SK-N-SH (cell line): ENCODE measurements at regions not wholly inside any gene's neighbourhood (a gene's known extent, or its start where the extent isn't known, plus 50 kb on each side); places are given as distances from the start of the nearest gene placed in this dataset.

Experiments
- CTCF ChIA-PET: fragments of 300-600, 350-600 bp; formaldehyde crosslinking; extraction: SDS; loops from one replicate; lab custom pipeline; 2021; lab: Yijun Ruan, JAX
- POLR2A ChIA-PET: fragments of 350-600 bp; sonication (Branson Sonifier 250); formaldehyde crosslinking; extraction: SDS; loops from one replicate; lab custom pipeline; 2020; ENCODE audit warnings: antibody characterized with exemption, inconsistent platforms; lab: Yijun Ruan, JAX
- DNase-seq: peaks from one replicate; pipeline ENCODE4 v3.0.0; 2012
- H2AFZ ChIP-seq: fragments of 200-600 bp; sonication (generic); 2 replicates; pipeline ENCODE4 v1.8.1; 2016; ENCODE audit warnings: antibody characterized with exemption, mild to moderate bottlenecking, low read depth
- H3F3A ChIP-seq: fragments of 200-600 bp; sonication (generic); replicated peaks from 2 replicates; pipeline ENCODE3; 2016; ENCODE audit warnings: antibody characterized with exemption, mild to moderate bottlenecking; ENCODE audit not compliant: insufficient read depth
- H3K27ac ChIP-seq, 2 experiments: fragments of 200-500 bp in 1 of 2; fragments of 200-600 bp in 1 of 2; sonication (Bioruptor generic) in 1 of 2; sonication (generic), shearing (Covaris generic) in 1 of 2; 2 replicates each; pipeline versions ENCODE4 v1.5.1 to v1.6.1; 2014 to 2016; ENCODE audit warnings: low read depth in 2 of 2, inconsistent platforms in 1 of 2, low read length in 1 of 2, mild to moderate bottlenecking in 1 of 2, mixed read lengths in 1 of 2
- H3K27me3 ChIP-seq: fragments of 200-600 bp; sonication (generic), shearing (Covaris generic); 2 replicates; pipeline ENCODE4 v1.6.1; 2016; ENCODE audit warnings: mixed run types; ENCODE audit not compliant: insufficient read depth
- H3K36me3 ChIP-seq, 2 experiments: fragments of 200-500 bp in 1 of 2; fragments of 200-600 bp in 1 of 2; sonication (Bioruptor generic) in 1 of 2; sonication (generic) in 1 of 2; replicated peaks in 1 of 2; 2 replicates each; pipeline versions ENCODE3 to v1.5.1; 2014 to 2016; ENCODE audit warnings: low read length in 1 of 2, mild to moderate bottlenecking in 1 of 2; ENCODE audit not compliant: insufficient read depth in 2 of 2, control insufficient read depth in 1 of 2
- H3K4me1 ChIP-seq, 2 experiments: fragments of 200-500 bp in 1 of 2; fragments of 200-600 bp in 1 of 2; sonication (Bioruptor generic) in 1 of 2; sonication (generic), shearing (Covaris generic) in 1 of 2; 2 replicates each; pipeline versions ENCODE4 v1.5.1 to v1.6.1; 2014 to 2016; ENCODE audit warnings: low read depth in 1 of 2, low read length in 1 of 2, mixed run types in 1 of 2; ENCODE audit not compliant: insufficient read depth in 2 of 2, control insufficient read depth in 1 of 2
- H3K4me2 ChIP-seq: fragments of 200-600 bp; sonication (generic), shearing (Covaris generic); 2 replicates; pipeline ENCODE4 v1.6.1; 2017; ENCODE audit warnings: mixed run types
- H3K4me3 ChIP-seq, 2 experiments: fragments of 200-500 bp in 1 of 2; fragments of 200-600 bp in 1 of 2; sonication (Bioruptor generic) in 1 of 2; sonication (generic), shearing (Covaris generic) in 1 of 2; 2 replicates each; pipeline versions ENCODE4 v1.5.1 to v1.8.1; 2014 to 2016; ENCODE audit warnings: low read depth in 2 of 2, inconsistent platforms in 1 of 2, low read length in 1 of 2, mild to moderate bottlenecking in 1 of 2, mixed read lengths in 1 of 2, moderate library complexity in 1 of 2
- H3K79me2 ChIP-seq: fragments of 200-600 bp; sonication (generic); 2 replicates; pipeline ENCODE4 v1.8.1; 2017; ENCODE audit warnings: mild to moderate bottlenecking; ENCODE audit not compliant: insufficient read depth
- H3K9ac ChIP-seq: fragments of 200-600 bp; sonication (generic); 2 replicates; pipeline ENCODE4 v1.6.1; 2017; ENCODE audit warnings: mixed run types
- H3K9me2 ChIP-seq: fragments of 200-600 bp; sonication (generic); 2 replicates; pipeline ENCODE4 v1.6.1; 2017; ENCODE audit warnings: mixed run types
- H3K9me3 ChIP-seq: fragments of 200-600 bp; sonication (generic); 2 replicates; pipeline ENCODE4 v1.6.1; 2017; ENCODE audit warnings: mixed run types, mild to moderate bottlenecking, moderate library complexity
- H4K20me1 ChIP-seq: fragments of 200-600 bp; sonication (generic); 2 replicates; pipeline ENCODE4 v1.6.1; 2017; ENCODE audit warnings: mild to moderate bottlenecking, mixed run types; ENCODE audit not compliant: insufficient read depth
- CHD2 ChIP-seq: fragments of 150-350 bp; IDR thresholded peaks from 2 replicates; pipeline ENCODE4 v1.6.1; 2018; ENCODE audit warnings: low read length; ENCODE audit not compliant: partially characterized antibody
- ELF1 ChIP-seq: IDR thresholded peaks from 2 replicates; pipeline ENCODE4 v1.4.0; 2012
- EP300 ChIP-seq, 2 experiments: IDR thresholded peaks; 2 replicates each; pipeline versions ENCODE4 v1.4.0 to v1.6.1; 2012; ENCODE audit warnings: borderline replicate concordance in 1 of 2, low read depth in 1 of 2, low read length in 1 of 2
- FOSL2 ChIP-seq: IDR thresholded peaks from 2 replicates; pipeline ENCODE4 v1.4.0; 2012; ENCODE audit warnings: low read depth, mild to moderate bottlenecking, moderate library complexity, borderline replicate concordance
- FOXJ3 ChIP-seq: sonication (generic); formaldehyde crosslinking; IDR thresholded peaks from 2 replicates; pipeline ENCODE4 v1.5.1; 2020; ENCODE audit warnings: mild to moderate bottlenecking, missing genetic modification reagents
- GATA2 ChIP-seq: sonication (generic); formaldehyde crosslinking; IDR thresholded peaks from 2 replicates; pipeline ENCODE4 v1.5.0; 2020; ENCODE audit warnings: mild to moderate bottlenecking, missing genetic modification reagents
- MAX ChIP-seq: IDR thresholded peaks from 2 replicates; pipeline ENCODE4 v1.4.0; 2012; ENCODE audit warnings: low read depth
- MEF2A ChIP-seq: IDR thresholded peaks from 2 replicates; pipeline ENCODE4 v1.4.0; 2012; ENCODE audit warnings: low read depth, borderline replicate concordance
- MXI1 ChIP-seq: IDR thresholded peaks from 2 replicates; pipeline ENCODE4 v1.6.1; 2012; ENCODE audit warnings: mild to moderate bottlenecking, low read depth, low read length, improper control_type of control experiment
- PBX3 ChIP-seq: IDR thresholded peaks from 2 replicates; pipeline ENCODE4; 2012
- RAD21 ChIP-seq: IDR thresholded peaks from 2 replicates; pipeline ENCODE4 v1.6.1; 2012; ENCODE audit warnings: mild to moderate bottlenecking, low read length
- RCOR1 ChIP-seq: fragments of 150-350 bp; IDR thresholded peaks from 2 replicates; pipeline ENCODE4 v1.6.1; 2017; ENCODE audit warnings: antibody characterized with exemption, low read length
- RXRA ChIP-seq: IDR thresholded peaks from 2 replicates; pipeline ENCODE4 v1.4.0; 2012; ENCODE audit warnings: low read depth, mild to moderate bottlenecking, borderline replicate concordance
- SIN3A ChIP-seq: IDR thresholded peaks from 2 replicates; pipeline ENCODE4 v1.6.1; 2012; ENCODE audit warnings: low read depth, mild to moderate bottlenecking, low read length, moderate library complexity, borderline replicate concordance
- TAF1 ChIP-seq: IDR thresholded peaks from 2 replicates; pipeline ENCODE4 v1.6.1; 2012; ENCODE audit warnings: low read depth, mild to moderate bottlenecking, low read length, moderate library complexity, borderline replicate concordance
- TEAD4 ChIP-seq: IDR thresholded peaks from 2 replicates; pipeline ENCODE4 v1.4.0; 2012; ENCODE audit warnings: mild to moderate bottlenecking, borderline replicate concordance; ENCODE audit not compliant: insufficient read depth
- YY1 ChIP-seq: IDR thresholded peaks from 2 replicates; pipeline ENCODE4 v1.4.0; 2012; ENCODE audit warnings: low read depth, mild to moderate bottlenecking
- ZBTB33 ChIP-seq: IDR thresholded peaks from 2 replicates; pipeline ENCODE4 v1.4.0; 2012; ENCODE audit warnings: low read depth, borderline replicate concordance
- WGBS: methylation state at CpG from one replicate; pipeline ENCODE4 v1.1.6; 2017; ENCODE audit warnings: low lambda C conversion rate; 5-methylcytosine and 5-hydroxymethylcytosine counted together
- TF ChIP-seq, protein P1 (sequence below): IDR thresholded peaks from 2 replicates; pipeline ENCODE4 v1.4.0; 2012; ENCODE audit warnings: low read depth, borderline replicate concordance

GRCh38 chr11:87775036-87775435 lies 400.2 kb downstream of the RAB38 start:
- ChIA-PET POLR2A (no interaction called here), CTCF (no interaction called here)
- Histone ChIP-seq H3K27ac (no peak overlapping the region), H3K27me3 (no peaks in the 10 kb centered on the region), H3K79me2 (no peaks in the 10 kb centered on the region), H3K4me3 (no peak overlapping the region), H3K36me3 (no peaks in the 10 kb centered on the region), H4K20me1 (no peaks in the 10 kb centered on the region), H3K9me2 (no peaks in the 10 kb centered on the region), H2AFZ (no peak overlapping the region), H3K4me1 (no peaks in the 10 kb centered on the region), H3K4me2 (no peak overlapping the region), H3K9me3 (no peaks in the 10 kb centered on the region), H3F3A (no peaks in the 10 kb centered on the region), H3K9ac (no peak overlapping the region)
- no peak for TF ChIP-seq MXI1
- TF ChIP-seq RAD21 = no peak
- no peak for TF ChIP-seq YY1
- TF ChIP-seq TAF1 = no peak
- TF ChIP-seq RCOR1 = no peak
- TF ChIP-seq, protein P1, sequence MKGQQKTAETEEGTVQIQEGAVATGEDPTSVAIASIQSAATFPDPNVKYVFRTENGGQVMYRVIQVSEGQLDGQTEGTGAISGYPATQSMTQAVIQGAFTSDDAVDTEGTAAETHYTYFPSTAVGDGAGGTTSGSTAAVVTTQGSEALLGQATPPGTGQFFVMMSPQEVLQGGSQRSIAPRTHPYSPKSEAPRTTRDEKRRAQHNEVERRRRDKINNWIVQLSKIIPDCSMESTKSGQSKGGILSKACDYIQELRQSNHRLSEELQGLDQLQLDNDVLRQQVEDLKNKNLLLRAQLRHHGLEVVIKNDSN = no peak
- no peak for TF ChIP-seq FOXJ3
- no peak for TF ChIP-seq ELF1
- no peak for TF ChIP-seq RXRA
- TF ChIP-seq FOSL2 = no peak
- TF ChIP-seq GATA2 (CRISPR knock-in tag) = no peak
- TF ChIP-seq MEF2A = no peak
- TF ChIP-seq ZBTB33 = no peak
- no peak for TF ChIP-seq EP300 (IDR thresholded peaks at IDR 0.05; ENCODE audit: borderline replicate concordance in 1 of 2, low read depth in 1 of 2, low read length in 1 of 2)
- TF ChIP-seq MAX = no peak
- no peak for TF ChIP-seq CHD2
- TF ChIP-seq PBX3 = no peak
- no peak for TF ChIP-seq TEAD4
- no peak for TF ChIP-seq SIN3A
- DNase-seq = no peak
- 4% methylated on average over 1 of the region's 1 CpG for WGBS
